Tibial nerve (tissue), 4 donors: ENCODE measurements at regions not wholly inside any gene's neighbourhood (a gene's known extent, or its start where the extent isn't known, plus 50 kb on each side); places are given as distances from the start of the nearest gene placed in this dataset.

Experiments used
- EP300 ChIP-seq, 2 donors: sonication (generic); formaldehyde crosslinking; IDR thresholded peaks; one replicate each; pipeline ENCODE4 v1.6.1; 2017; ENCODE audit warnings: antibody characterized with exemption in 2 of 2, mild to moderate bottlenecking in 1 of 2
- POLR2A ChIP-seq, 2 donors: fragments of 450-650 bp; IDR thresholded peaks; one replicate each; pipeline ENCODE4 v1.6.1; 2017; ENCODE audit warnings: antibody characterized with exemption in 2 of 2, mild to moderate bottlenecking in 2 of 2, moderate library complexity in 2 of 2
- TF ChIP-seq, protein P1 (sequence below), 5 experiments: fragments of 200-600 bp in 3 of 5; fragments of 450-650 bp in 2 of 5; sonication (generic) in 3 of 5; IDR thresholded peaks; one replicate each; pipeline ENCODE4 v1.5.1; 2016 to 2019; ENCODE audit warnings: antibody characterized with exemption in 5 of 5, mild to moderate bottlenecking in 3 of 5, moderate library complexity in 2 of 5

DNA sequence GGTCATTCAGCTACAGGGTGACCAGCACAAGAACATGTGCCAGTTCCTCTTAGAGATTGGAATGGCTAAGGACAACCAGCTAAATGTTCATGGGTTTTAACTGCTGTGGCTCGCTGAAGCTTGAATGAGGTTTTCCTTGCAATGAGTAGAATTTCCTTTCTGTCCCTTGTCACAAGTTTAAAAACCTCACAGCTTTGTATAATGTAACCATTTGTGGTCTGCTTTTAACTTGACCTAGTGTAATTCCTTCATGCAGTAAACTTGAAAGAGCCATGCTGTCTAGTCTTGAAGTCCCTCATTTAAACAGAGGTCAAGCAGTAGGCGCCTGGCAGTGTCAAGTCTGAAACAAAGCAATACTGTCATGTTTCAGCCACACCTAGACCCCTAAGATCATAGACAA, 181.3 kb upstream of the DMRT1 start:
- TF ChIP-seq, protein P1, sequence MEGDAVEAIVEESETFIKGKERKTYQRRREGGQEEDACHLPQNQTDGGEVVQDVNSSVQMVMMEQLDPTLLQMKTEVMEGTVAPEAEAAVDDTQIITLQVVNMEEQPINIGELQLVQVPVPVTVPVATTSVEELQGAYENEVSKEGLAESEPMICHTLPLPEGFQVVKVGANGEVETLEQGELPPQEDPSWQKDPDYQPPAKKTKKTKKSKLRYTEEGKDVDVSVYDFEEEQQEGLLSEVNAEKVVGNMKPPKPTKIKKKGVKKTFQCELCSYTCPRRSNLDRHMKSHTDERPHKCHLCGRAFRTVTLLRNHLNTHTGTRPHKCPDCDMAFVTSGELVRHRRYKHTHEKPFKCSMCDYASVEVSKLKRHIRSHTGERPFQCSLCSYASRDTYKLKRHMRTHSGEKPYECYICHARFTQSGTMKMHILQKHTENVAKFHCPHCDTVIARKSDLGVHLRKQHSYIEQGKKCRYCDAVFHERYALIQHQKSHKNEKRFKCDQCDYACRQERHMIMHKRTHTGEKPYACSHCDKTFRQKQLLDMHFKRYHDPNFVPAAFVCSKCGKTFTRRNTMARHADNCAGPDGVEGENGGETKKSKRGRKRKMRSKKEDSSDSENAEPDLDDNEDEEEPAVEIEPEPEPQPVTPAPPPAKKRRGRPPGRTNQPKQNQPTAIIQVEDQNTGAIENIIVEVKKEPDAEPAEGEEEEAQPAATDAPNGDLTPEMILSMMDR (IDR thresholded peaks at IDR 0.05), result no peak
- TF ChIP-seq EP300 (IDR thresholded peaks at IDR 0.05) (no peak), POLR2A (IDR thresholded peaks at IDR 0.05) (no peak)
